HL-60 (cell line): ENCODE measurements at regions not wholly inside any gene's neighbourhood (a gene's known extent, or its start where the extent isn't known, plus 50 kb on each side); places are given as distances from the start of the nearest gene placed in this dataset.

Experiments
- TF ChIP-seq, protein P1 (sequence below): IDR thresholded peaks from one replicate; pipeline ENCODE4 v1.5.1; 2011; ENCODE audit warnings: low read length, control low read depth, inconsistent platforms; ENCODE audit not compliant: insufficient read depth
- TF ChIP-seq, protein P2 (sequence below): IDR thresholded peaks from 2 replicates; pipeline ENCODE4 v1.6.1; 2012; ENCODE audit warnings: low read depth; ENCODE audit not compliant: insufficient replicate concordance

DNA sequence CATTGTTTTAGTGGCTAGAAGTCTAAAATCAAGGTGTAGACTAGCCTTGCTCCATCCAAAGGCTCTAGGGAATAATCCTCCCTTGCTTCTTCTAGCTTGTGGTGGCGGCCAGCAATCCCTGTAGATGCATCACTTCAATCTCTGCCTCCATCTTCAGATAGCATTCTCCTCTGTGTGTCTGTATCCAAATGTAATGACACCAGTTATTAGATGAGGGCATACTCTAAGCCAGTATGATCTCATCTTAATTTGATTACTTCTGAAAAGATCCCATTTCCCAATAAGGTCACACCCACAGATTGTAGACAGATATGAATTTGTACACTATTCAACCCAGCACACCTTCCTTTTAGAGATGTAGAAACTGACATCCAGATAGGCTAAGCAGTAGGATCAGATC, 334.5 kb upstream of the KCNMB2 start:
- TF ChIP-seq, protein P1, sequence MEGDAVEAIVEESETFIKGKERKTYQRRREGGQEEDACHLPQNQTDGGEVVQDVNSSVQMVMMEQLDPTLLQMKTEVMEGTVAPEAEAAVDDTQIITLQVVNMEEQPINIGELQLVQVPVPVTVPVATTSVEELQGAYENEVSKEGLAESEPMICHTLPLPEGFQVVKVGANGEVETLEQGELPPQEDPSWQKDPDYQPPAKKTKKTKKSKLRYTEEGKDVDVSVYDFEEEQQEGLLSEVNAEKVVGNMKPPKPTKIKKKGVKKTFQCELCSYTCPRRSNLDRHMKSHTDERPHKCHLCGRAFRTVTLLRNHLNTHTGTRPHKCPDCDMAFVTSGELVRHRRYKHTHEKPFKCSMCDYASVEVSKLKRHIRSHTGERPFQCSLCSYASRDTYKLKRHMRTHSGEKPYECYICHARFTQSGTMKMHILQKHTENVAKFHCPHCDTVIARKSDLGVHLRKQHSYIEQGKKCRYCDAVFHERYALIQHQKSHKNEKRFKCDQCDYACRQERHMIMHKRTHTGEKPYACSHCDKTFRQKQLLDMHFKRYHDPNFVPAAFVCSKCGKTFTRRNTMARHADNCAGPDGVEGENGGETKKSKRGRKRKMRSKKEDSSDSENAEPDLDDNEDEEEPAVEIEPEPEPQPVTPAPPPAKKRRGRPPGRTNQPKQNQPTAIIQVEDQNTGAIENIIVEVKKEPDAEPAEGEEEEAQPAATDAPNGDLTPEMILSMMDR, result no peak
- TF ChIP-seq, protein P2, sequence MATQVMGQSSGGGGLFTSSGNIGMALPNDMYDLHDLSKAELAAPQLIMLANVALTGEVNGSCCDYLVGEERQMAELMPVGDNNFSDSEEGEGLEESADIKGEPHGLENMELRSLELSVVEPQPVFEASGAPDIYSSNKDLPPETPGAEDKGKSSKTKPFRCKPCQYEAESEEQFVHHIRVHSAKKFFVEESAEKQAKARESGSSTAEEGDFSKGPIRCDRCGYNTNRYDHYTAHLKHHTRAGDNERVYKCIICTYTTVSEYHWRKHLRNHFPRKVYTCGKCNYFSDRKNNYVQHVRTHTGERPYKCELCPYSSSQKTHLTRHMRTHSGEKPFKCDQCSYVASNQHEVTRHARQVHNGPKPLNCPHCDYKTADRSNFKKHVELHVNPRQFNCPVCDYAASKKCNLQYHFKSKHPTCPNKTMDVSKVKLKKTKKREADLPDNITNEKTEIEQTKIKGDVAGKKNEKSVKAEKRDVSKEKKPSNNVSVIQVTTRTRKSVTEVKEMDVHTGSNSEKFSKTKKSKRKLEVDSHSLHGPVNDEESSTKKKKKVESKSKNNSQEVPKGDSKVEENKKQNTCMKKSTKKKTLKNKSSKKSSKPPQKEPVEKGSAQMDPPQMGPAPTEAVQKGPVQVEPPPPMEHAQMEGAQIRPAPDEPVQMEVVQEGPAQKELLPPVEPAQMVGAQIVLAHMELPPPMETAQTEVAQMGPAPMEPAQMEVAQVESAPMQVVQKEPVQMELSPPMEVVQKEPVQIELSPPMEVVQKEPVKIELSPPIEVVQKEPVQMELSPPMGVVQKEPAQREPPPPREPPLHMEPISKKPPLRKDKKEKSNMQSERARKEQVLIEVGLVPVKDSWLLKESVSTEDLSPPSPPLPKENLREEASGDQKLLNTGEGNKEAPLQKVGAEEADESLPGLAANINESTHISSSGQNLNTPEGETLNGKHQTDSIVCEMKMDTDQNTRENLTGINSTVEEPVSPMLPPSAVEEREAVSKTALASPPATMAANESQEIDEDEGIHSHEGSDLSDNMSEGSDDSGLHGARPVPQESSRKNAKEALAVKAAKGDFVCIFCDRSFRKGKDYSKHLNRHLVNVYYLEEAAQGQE, result no peak
